HG03378 (cell line): ENCODE measurements at regions not wholly inside any gene's neighbourhood (a gene's known extent, or its start where the extent isn't known, plus 50 kb on each side); places are given as distances from the start of the nearest gene placed in this dataset.
"Not testable (repeated sequence)": the region's sequence is repeated elsewhere in the genome, so short reads cannot be mapped to it uniquely, and the experiment has no call there.

Experiments
- ATAC-seq: cut with Tn5 transposase; IDR thresholded peaks from one replicate; pipeline ENCODE4 v1.9.1; 2021; ENCODE audit warnings: mild to moderate bottlenecking, moderate library complexity; ENCODE audit not compliant: unreplicated experiment

GRCh38 chr21:35298757-35299156, 249.7 kb upstream of the RUNX1 start:
- no peak for ATAC-seq

- no peak for ATAC-seq
These were observed 248.6 kb upstream of the RUNX1 start for GRCh38 chr21:35297665-35298064.

GRCh38 chr21:35294231-35294898, 245.3 kb upstream of the RUNX1 start:
- no peak for ATAC-seq

- no peak for ATAC-seq
These were observed 243.0 kb upstream of the RUNX1 start for GRCh38 chr21:35291973-35292627.

GRCh38 chr21:35291034-35291433, 241.9 kb upstream of the RUNX1 start:
- no peak for ATAC-seq

GRCh38 chr21:35288238-35288637, 239.1 kb upstream of the RUNX1 start:
- no peak for ATAC-seq

GRCh38 chr21:35284199-35284598, 235.1 kb upstream of the RUNX1 start:
- ATAC-seq: no peak

GRCh38 chr21:35282944-35283343, 233.8 kb upstream of the RUNX1 start:
- no peak for ATAC-seq

- ATAC-seq: no peak
These were observed 232.9 kb upstream of the RUNX1 start for GRCh38 chr21:35281956-35282355.

- no peak for ATAC-seq
These were observed 231.1 kb upstream of the RUNX1 start for GRCh38 chr21:35280231-35280630.

- ATAC-seq: no peak
These were observed 226.7 kb upstream of the RUNX1 start for GRCh38 chr21:35275776-35276175.

- ATAC-seq: no peak
These were observed 225.8 kb upstream of the RUNX1 start for GRCh38 chr21:35274923-35275322.

GRCh38 chr21:35274090-35274489, 225.0 kb upstream of the RUNX1 start:
- ATAC-seq: no peak

- no peak for ATAC-seq
These were observed 224.2 kb upstream of the RUNX1 start for GRCh38 chr21:35273333-35273732.

- not testable (repeated sequence) for ATAC-seq
These were observed 222.4 kb upstream of the RUNX1 start for GRCh38 chr21:35271344-35272118.

- ATAC-seq: no peak
These were observed 219.7 kb upstream of the RUNX1 start for GRCh38 chr21:35268817-35269216.

- no peak for ATAC-seq
These were observed 219.2 kb upstream of the RUNX1 start for GRCh38 chr21:35268261-35268660.

- no peak for ATAC-seq
These were observed 217.4 kb upstream of the RUNX1 start for GRCh38 chr21:35266546-35266945.

GRCh38 chr21:35265170-35265877, 216.2 kb upstream of the RUNX1 start:
- ATAC-seq: no peak

GRCh38 chr21:35259457-35259856, 210.4 kb upstream of the RUNX1 start:
- no peak for ATAC-seq

GRCh38 chr21:35258521-35258920, 209.4 kb upstream of the RUNX1 start:
- no peak for ATAC-seq
